ENCODE measurements at regions not wholly inside any gene's neighbourhood (a gene's known extent, or its start where the extent isn't known, plus 50 kb on each side); places are given as distances from the start of the nearest gene placed in this dataset.

- TF ChIP-seq CTCF (IDR thresholded peaks at IDR 0.05) (no peak), POLR2A (IDR thresholded peaks at IDR 0.05) (no peak), POLR2AphosphoS5 (IDR thresholded peaks at IDR 0.05) (no peak)
These were observed 113.8 kb upstream of the MEF2A start for GRCh38 chr15:99452010-99452409.

Data from transverse colon (tissue), 4 donors.